Stomach (tissue), 8 donors: ENCODE measurements at regions not wholly inside any gene's neighbourhood (a gene's known extent, or its start where the extent isn't known, plus 50 kb on each side); places are given as distances from the start of the nearest gene placed in this dataset.

ENCODE experiments used
- DNase-seq, 2 donors: peaks; one replicate each; pipeline versions ENCODE4 v3.0.0 to v3.0.0-alpha.2; 2013 to 2019
- H3K27ac ChIP-seq, 5 donors: fragments of 200-600 bp in 4 of 5; sonication (generic) in 4 of 5; one replicate each; pipeline ENCODE4 v1.5.1; 2013 to 2019; ENCODE audit warnings: mild to moderate bottlenecking in 1 of 5, moderate library complexity in 1 of 5
- H3K27me3 ChIP-seq, 3 donors: fragments of 200-600 bp; sonication (generic); one replicate each; pipeline ENCODE4 v1.5.1; 2017 to 2019; ENCODE audit warnings: mixed run types in 1 of 3
- H3K36me3 ChIP-seq, 4 donors: fragments of 200-600 bp; sonication (generic); 1 replicate in 3 of 4; 2 replicates in 1 of 4; pipeline ENCODE4 v1.5.1; 2016 to 2019
- H3K4me1 ChIP-seq, 4 donors: fragments of 200-600 bp; sonication (generic); one replicate each; pipeline ENCODE4 v1.5.1; 2016 to 2019
- H3K4me3 ChIP-seq, 4 donors: fragments of 200-600 bp; sonication (generic) in 3 of 4; one replicate each; pipeline ENCODE4 v1.5.1; 2016 to 2019; ENCODE audit warnings: mild to moderate bottlenecking in 1 of 4
- H3K9me3 ChIP-seq, 4 donors: fragments of 200-600 bp; sonication (generic); one replicate each; pipeline ENCODE4 v1.5.1; 2016 to 2019
- EP300 ChIP-seq: sonication (generic); formaldehyde crosslinking; IDR thresholded peaks from one replicate; pipeline ENCODE4 v1.6.1; 2017; ENCODE audit warnings: antibody characterized with exemption
- POLR2A ChIP-seq, 4 donors: fragments of 450-650 bp; IDR thresholded peaks; one replicate each; pipeline ENCODE4 v1.6.1; 2016; ENCODE audit warnings: antibody characterized with exemption in 4 of 4, control low read depth in 2 of 4, mild to moderate bottlenecking in 1 of 4, moderate library complexity in 1 of 4
- POLR2AphosphoS5 ChIP-seq, 3 donors: sonication (generic); formaldehyde crosslinking; IDR thresholded peaks; one replicate each; pipeline ENCODE4 v1.6.1; 2016; ENCODE audit warnings: antibody characterized with exemption in 3 of 3
- WGBS, 5 donors: extraction: QIAGEN DNeasy Blood & Tissue Kit in 3 of 5; methylation state at CpG; one replicate each; pipeline versions ENCODE4 v1.1.5 to v1.1.7; 2013 to 2018; 5-methylcytosine and 5-hydroxymethylcytosine counted together
- intact Hi-C: fragments of 100-400 bp; cut with DNase I; formaldehyde crosslinking; loops from one replicate; pipeline ENCODE4 v1.15.1; 2023; ENCODE audit warnings: low total_unique reads
- small RNA-seq, 4 donors: library from RNA; depleted of rRNA; stranded (forward); fragments of <200 nt; gene quantifications; one replicate each; pipeline ENCODE3, GENCODE V24; 2016
- TF ChIP-seq, protein P1 (sequence below), 7 experiments: fragments of 450-650 bp in 4 of 7; fragments of 200-600 bp in 3 of 7; sonication (generic) in 3 of 7; IDR thresholded peaks; one replicate each; pipeline ENCODE4 v1.5.1; 2016 to 2019; ENCODE audit warnings: antibody characterized with exemption in 7 of 7, control low read depth in 2 of 7, mild to moderate bottlenecking in 1 of 7
- donor health status: healthy with polysubstance abuse.
- donor health status: Bipolar disorder and iron deficiency.
- donor health status: healthy.

DNA sequence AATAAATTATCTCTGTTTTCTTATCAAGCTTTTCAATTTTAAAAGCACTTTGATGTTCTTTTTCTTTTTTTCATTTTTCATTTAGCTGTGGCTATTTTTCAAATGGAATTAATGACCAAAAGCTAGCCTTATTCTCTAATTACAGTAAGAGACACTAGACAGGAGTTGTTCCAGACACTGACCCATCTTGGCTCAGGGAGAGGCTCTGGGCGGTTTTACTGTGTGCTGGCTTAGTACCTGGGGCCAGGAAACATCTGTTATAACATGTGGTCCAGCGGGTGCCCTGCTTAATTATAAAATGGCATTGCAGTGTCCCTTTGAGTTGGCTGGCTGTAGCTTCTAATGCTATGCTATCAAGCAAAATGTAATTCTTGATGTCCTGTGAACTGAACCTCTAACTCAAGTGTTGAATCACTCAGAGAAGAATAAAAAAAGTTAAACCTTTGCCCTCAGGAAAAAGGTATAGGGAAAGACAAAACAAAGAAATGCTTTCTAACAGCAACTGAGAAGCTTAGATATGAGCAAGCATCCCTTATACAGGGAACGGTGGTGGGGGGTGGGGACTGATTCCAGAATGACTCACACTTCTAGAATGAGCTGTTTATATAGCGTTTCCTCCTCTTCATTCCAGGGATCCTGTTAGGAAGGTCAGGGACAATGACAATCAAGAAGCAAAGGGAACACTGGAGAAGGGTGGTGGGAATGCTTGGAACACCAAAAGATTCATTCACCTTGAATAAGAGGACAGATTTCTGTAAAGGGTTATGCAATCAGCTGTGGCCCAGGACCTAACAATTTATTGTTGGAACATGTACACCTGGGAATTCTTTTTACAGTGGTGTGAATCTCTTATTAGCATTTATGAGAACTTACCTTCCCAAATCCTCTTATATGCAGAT lies 58.7 kb upstream of the NFIB start:
- DNase-seq: peak in 1 of 2 donors; percentile 84
- WGBS, 5 donors: 17 to 31% (median 23%) methylated on average over 4 of the region's 4 CpGs
- Histone ChIP-seq H3K27me3 (no peaks in the 10 kb centered on the region), H3K4me1 (peaks cover 0 to 17% (median 7%) of the 10 kb centered on the region in 4 donors), H3K4me3 (no peak overlapping the region), H3K36me3 (no peaks in the 10 kb centered on the region), H3K9me3 (no peaks in the 10 kb centered on the region), H3K27ac (peak overlapping the region in 3 of 5 donors; percentile 25 to 47 (median 42))
- intact Hi-C loops: no loop called here
- TF ChIP-seq POLR2AphosphoS5 (IDR thresholded peaks at IDR 0.05): peak; percentile 8 to 34 (median 16)
- TF ChIP-seq EP300: no peak

DNA sequence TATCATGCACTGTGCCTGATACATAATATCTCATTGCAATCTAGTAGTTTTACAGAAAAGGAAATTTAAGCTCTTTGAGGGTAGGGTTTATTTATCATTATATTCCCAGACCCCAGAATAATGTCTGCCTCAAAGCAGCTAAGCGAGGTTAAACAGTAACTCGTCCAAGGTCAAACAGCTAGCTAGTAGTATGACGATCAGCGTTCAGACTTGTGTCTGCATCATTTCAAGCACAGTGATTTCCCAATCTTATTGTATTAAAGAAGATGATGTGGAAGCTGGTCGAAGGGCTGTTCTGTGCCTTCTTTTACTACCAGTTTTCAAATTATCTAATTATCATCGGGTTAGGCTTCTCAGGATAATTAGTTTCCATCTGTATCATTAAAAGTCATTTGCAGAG lies 55.1 kb upstream of the NFIB start:
- no peak overlapping the region for H3K4me3 ChIP-seq
- no peaks in the 10 kb centered on the region for H3K9me3 ChIP-seq
- WGBS, 5 donors: 84 to 92% (median 89%) methylated on average over 6 of the region's 6 CpGs
- H3K27ac ChIP-seq: no peak overlapping the region
- H3K36me3 ChIP-seq: no peaks in the 10 kb centered on the region
- no peak for TF ChIP-seq EP300
- TF ChIP-seq POLR2A (IDR thresholded peaks at IDR 0.05): no peak
- TF ChIP-seq POLR2AphosphoS5 (IDR thresholded peaks at IDR 0.05): no peak
- TF ChIP-seq, protein P1, sequence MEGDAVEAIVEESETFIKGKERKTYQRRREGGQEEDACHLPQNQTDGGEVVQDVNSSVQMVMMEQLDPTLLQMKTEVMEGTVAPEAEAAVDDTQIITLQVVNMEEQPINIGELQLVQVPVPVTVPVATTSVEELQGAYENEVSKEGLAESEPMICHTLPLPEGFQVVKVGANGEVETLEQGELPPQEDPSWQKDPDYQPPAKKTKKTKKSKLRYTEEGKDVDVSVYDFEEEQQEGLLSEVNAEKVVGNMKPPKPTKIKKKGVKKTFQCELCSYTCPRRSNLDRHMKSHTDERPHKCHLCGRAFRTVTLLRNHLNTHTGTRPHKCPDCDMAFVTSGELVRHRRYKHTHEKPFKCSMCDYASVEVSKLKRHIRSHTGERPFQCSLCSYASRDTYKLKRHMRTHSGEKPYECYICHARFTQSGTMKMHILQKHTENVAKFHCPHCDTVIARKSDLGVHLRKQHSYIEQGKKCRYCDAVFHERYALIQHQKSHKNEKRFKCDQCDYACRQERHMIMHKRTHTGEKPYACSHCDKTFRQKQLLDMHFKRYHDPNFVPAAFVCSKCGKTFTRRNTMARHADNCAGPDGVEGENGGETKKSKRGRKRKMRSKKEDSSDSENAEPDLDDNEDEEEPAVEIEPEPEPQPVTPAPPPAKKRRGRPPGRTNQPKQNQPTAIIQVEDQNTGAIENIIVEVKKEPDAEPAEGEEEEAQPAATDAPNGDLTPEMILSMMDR (IDR thresholded peaks at IDR 0.05): no peak
- intact Hi-C loops: no loop called here
- no peaks in the 10 kb centered on the region for H3K27me3 ChIP-seq
- H3K4me1 ChIP-seq: peaks cover 0 to 17% (median 7%) of the 10 kb centered on the region in 4 donors
- no peak for DNase-seq

DNA sequence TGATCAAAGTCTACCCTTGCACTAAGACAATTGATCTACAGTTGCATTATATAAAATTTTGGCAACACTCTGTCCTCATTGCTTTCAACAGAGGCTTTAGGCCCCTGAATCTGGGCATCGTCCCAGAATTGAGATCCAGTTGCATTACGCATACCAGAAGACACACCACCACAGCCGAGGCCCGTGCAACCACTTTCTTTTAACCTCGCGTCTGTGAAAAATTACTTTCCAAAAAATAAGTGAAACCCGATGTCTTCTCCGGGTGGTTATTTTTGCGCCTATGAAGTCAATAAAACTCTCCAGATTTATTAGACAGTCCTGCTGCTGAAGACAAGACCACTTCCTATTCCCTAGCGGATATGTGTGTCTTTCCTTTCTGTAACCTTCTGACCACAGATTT lies 52.1 kb upstream of the NFIB start:
- H3K4me3 ChIP-seq: no peak overlapping the region
- intact Hi-C loops: no loop called here
- no peak for TF ChIP-seq EP300
- peak in 1 of 3 donors; percentile 8 for TF ChIP-seq POLR2AphosphoS5 (IDR thresholded peaks at IDR 0.05)
- no peaks in the 10 kb centered on the region for H3K27me3 ChIP-seq
- 52 to 72% (median 58%) methylated on average over 10 of the region's 10 CpGs for WGBS, 5 donors
- H3K9me3 ChIP-seq: no peaks in the 10 kb centered on the region
- peaks cover 0 to 9% (median 2%) of the 10 kb centered on the region in 4 donors for H3K4me1 ChIP-seq
- H3K36me3 ChIP-seq: no peaks in the 10 kb centered on the region
- peak in 1 of 2 donors; percentile 91 for DNase-seq
- H3K27ac ChIP-seq: peak overlapping the region in 4 of 5 donors; percentile 4 to 40 (median 24)

DNA sequence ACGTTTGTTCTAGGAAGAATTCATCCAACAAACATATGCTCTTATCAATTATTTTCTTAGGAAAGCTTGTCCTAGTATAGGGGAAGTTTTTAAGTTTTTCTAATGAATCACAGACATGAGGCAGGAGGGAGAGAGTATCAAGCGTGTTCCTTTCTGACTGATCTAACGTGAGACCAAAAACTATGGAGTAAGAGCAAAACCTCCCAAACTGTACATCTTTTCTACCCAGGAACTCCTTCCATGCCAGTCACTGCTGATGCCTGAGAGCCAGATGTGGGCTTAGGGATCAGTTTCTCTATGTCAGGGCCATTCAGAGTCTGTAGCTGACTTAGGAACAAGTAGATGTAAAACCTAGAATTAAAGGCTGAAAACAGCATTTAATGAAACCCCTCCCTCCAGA lies 51.7 kb upstream of the NFIB start:
- Histone ChIP-seq H3K9me3 (no peaks in the 10 kb centered on the region), H3K36me3 (no peaks in the 10 kb centered on the region), H3K27me3 (no peaks in the 10 kb centered on the region), H3K4me3 (no peak overlapping the region), H3K27ac (peak overlapping the region in 3 of 5 donors; percentile 8 to 40 (median 36)), H3K4me1 (peaks cover 0 to 9% (median 2%) of the 10 kb centered on the region in 4 donors)
- whole genome bisulfite sequencing, 5 donors: 55 to 73% (median 69%) methylated on average over 3 of the region's 3 CpGs
- DNase-seq: no peak
- intact Hi-C loops: no loop called here
- TF ChIP-seq EP300: no peak
- TF ChIP-seq POLR2A (IDR thresholded peaks at IDR 0.05): no peak
- TF ChIP-seq, protein P1 (IDR thresholded peaks at IDR 0.05): no peak
- TF ChIP-seq POLR2AphosphoS5 (IDR thresholded peaks at IDR 0.05): no peak

Small RNA genes lying in the stretch of these regions (small RNA-seq; reads per million reads assigned to genes)
- gene AL159169.1: 0 reads per million in 4 donors
